A549 (cell line): ENCODE measurements at regions not wholly inside any gene's neighbourhood (a gene's known extent, or its start where the extent isn't known, plus 50 kb on each side); places are given as distances from the start of the nearest gene placed in this dataset.

Source experiments
- ATAC-seq, 2 experiments: fragments of 200-7000 bp in 1 of 2; fragments of >200 bp in 1 of 2; cut with Nextera tagmentation in 1 of 2; cut with Tn5 transposase in 1 of 2; 3 replicates each; pipeline versions ENCODE4 v1.8.0 to v1.9.1; 2018 to 2020; ENCODE audit warnings: mild to moderate bottlenecking in 1 of 2, moderate library complexity in 1 of 2
- CTCF ChIA-PET: fragments of 300-600 bp; sonication (Branson Sonifier 250); formaldehyde crosslinking; extraction: SDS; loops from one replicate; lab custom pipeline; 2021; ENCODE audit warnings: antibody characterized with exemption, inconsistent platforms; lab: Yijun Ruan, JAX
- POLR2A ChIA-PET: fragments of 350-600 bp; formaldehyde crosslinking; extraction: SDS; loops from one replicate; lab custom pipeline; 2021; ENCODE audit warnings: antibody characterized with exemption, inconsistent platforms; lab: Yijun Ruan, JAX
- DNase-seq, 2 experiments: peaks; one replicate each; pipeline versions ENCODE4 v3.0.0 to v3.0.0-alpha.2; 2011 to 2016; ENCODE audit warnings: low read depth in 1 of 2, low spot score in 1 of 2
- FAIRE-seq: peaks from 2 replicates; lab custom pipeline; 2011; peaks lifted over from hg19 to GRCh38; lab: Jason Lieb, UNC
- H3K27ac ChIP-seq, 2 experiments: fragments of >200 bp; sonication (Bioruptor Twin); formaldehyde crosslinking; 3 replicates each; pipeline ENCODE4 v1.5.1; 2016 to 2017
- H3K4me1 ChIP-seq: fragments of >200 bp; sonication (Bioruptor Twin); formaldehyde crosslinking; 3 replicates; pipeline ENCODE4 v1.6.1; 2016
- H3K4me2 ChIP-seq: fragments of >200 bp; sonication (Bioruptor Twin); formaldehyde crosslinking; 3 replicates; pipeline ENCODE4 v1.6.1; 2016
- H3K4me3 ChIP-seq: fragments of >200 bp; sonication (Bioruptor Twin); formaldehyde crosslinking; 3 replicates; pipeline ENCODE4 v1.5.1; 2016
- H3K9me3 ChIP-seq: fragments of >200 bp; sonication (Bioruptor Twin); formaldehyde crosslinking; 3 replicates; pipeline ENCODE4 v1.6.1; 2016
- CHD2 ChIP-seq: fragments of 150-350 bp; IDR thresholded peaks from 2 replicates; pipeline ENCODE4 v1.6.1; 2014; ENCODE audit warnings: low read length; ENCODE audit not compliant: partially characterized antibody
- CHD4 ChIP-seq: fragments of 200-600 bp; sonication (generic); IDR thresholded peaks from 2 replicates; pipeline ENCODE4 v1.6.1; 2016; ENCODE audit warnings: antibody characterized with exemption, mild to moderate bottlenecking, borderline replicate concordance
- EP300 ChIP-seq, 2 experiments: fragments of >200 bp; sonication (Bioruptor Twin); formaldehyde crosslinking; IDR thresholded peaks; 2 replicates in 1 of 2; 3 replicates in 1 of 2; pipeline ENCODE4 v1.6.1; 2016 to 2017
- HOXB13 ChIP-seq: fragments of 250-450 bp; sonication (Bioruptor Pico); IDR thresholded peaks from 2 replicates; pipeline ENCODE4 v1.5.0; 2020; ENCODE audit warnings: low read depth, mild to moderate bottlenecking, moderate library complexity
- KDM1A ChIP-seq: fragments of 200-600 bp; sonication (generic); IDR thresholded peaks from 2 replicates; pipeline ENCODE4 v1.6.1; 2016; ENCODE audit warnings: low read depth, mild to moderate bottlenecking
- MAFK ChIP-seq: fragments of 450-650 bp; IDR thresholded peaks from 2 replicates; pipeline ENCODE4 v1.6.1; 2014; ENCODE audit not compliant: partially characterized antibody
- PHF8 ChIP-seq: fragments of 200-600 bp; sonication (generic); IDR thresholded peaks from 2 replicates; pipeline ENCODE4 v1.6.1; 2016; ENCODE audit warnings: low read depth, mild to moderate bottlenecking, antibody characterized with exemption, moderate library complexity, borderline replicate concordance
- POLR2AphosphoS2 ChIP-seq: conservative IDR thresholded peaks from 2 replicates; pipeline ENCODE4 v1.6.1; 2012; ENCODE audit warnings: low read length, improper control_type of control experiment, inconsistent platforms
- RAD21 ChIP-seq, 2 experiments: fragments of >200 bp in 1 of 2; sonication (Bioruptor Twin) in 1 of 2; formaldehyde crosslinking in 1 of 2; IDR thresholded peaks in 1 of 2; conservative IDR thresholded peaks in 1 of 2; 2 replicates in 1 of 2; 3 replicates in 1 of 2; pipeline ENCODE4 v1.6.1; 2012 to 2018; ENCODE audit warnings: inconsistent platforms in 1 of 2
- REST ChIP-seq: fragments of 200-600 bp; sonication (generic); IDR thresholded peaks from 2 replicates; pipeline ENCODE4 v1.6.1; 2016; ENCODE audit warnings: antibody characterized with exemption, mild to moderate bottlenecking, moderate library complexity
- TP53 ChIP-seq: fragments of 250-450 bp; sonication (Bioruptor Pico); IDR thresholded peaks from 2 replicates; pipeline ENCODE4 v1.5.0; 2021; ENCODE audit warnings: mild to moderate bottlenecking, moderate library complexity
- WGBS: methylation state at CpG from one replicate; pipeline ENCODE4 v1.1.6; 2017; ENCODE audit errors: missing lambda C conversion rate; 5-methylcytosine and 5-hydroxymethylcytosine counted together
- small RNA-seq, 6 experiments: library from RNA; depleted of rRNA; stranded (forward); fragments of <200 nt; gene quantifications; one replicate each; pipeline ENCODE3, GENCODE V24; 2012

- Histone ChIP-seq H3K4me3 (no peak overlapping the region), H3K4me2 (no peak overlapping the region), H3K9me3 (no peaks in the 10 kb centered on the region), H3K27ac (no peak overlapping the region), H3K4me1 (no peaks in the 10 kb centered on the region)
- 5% methylated on average over 2 of the region's 2 CpGs for WGBS
- ATAC-seq (no peak), FAIRE-seq (no peak), DNase-seq (no peak)
- TF ChIP-seq MAFK (no peak), EP300 (IDR thresholded peaks at IDR 0.05) (no peak), CHD4 (no peak), PHF8 (no peak), POLR2AphosphoS2 (no peak), RAD21 (conservative IDR thresholded peaks at IDR 0.05 in 1 of 2, IDR thresholded peaks at IDR 0.05 in 1 of 2) (no peak), CHD2 (no peak), REST (no peak), TP53 (CRISPR knock-in tag) (no peak), HOXB13 (CRISPR knock-in tag) (no peak)
- POLR2A ChIA-PET, result no interaction called here
- CTCF ChIA-PET, result no interaction called here
Observed at GRCh38 chrY:6786960-6787359, 123.5 kb upstream of the TBL1Y start.

GRCh38 chrY:6811633-6812032 lies 98.9 kb upstream of the TBL1Y start:
- Histone ChIP-seq H3K4me1 (no peaks in the 10 kb centered on the region), H3K4me2 (no peak overlapping the region), H3K27ac (no peak overlapping the region), H3K4me3 (no peak overlapping the region), H3K9me3 (no peaks in the 10 kb centered on the region)
- DNase-seq (peak in 1 of 2 experiments; percentile 2), ATAC-seq (no peak), FAIRE-seq (no peak)
- POLR2A ChIA-PET, result no interaction called here
- TF ChIP-seq RAD21 (conservative IDR thresholded peaks at IDR 0.05 in 1 of 2, IDR thresholded peaks at IDR 0.05 in 1 of 2) (peak in 1 of 2 experiments; percentile 18; a peak in 1 of 5 replicates), KDM1A (no peak)
- 0% methylated on average over 1 of the region's 3 CpGs for WGBS
- CTCF ChIA-PET, result no interaction called here

Small RNA genes lying in the stretch of these regions (small RNA-seq; reads per million reads assigned to genes)
- gene AC013412.1, result 0 reads per million in 6 experiments
- 0 to 2.3 (median 0) reads per million in 6 experiments for gene SRIP3
